Fibroblast of lung (primary cell): ENCODE measurements at regions not wholly inside any gene's neighbourhood (a gene's known extent, or its start where the extent isn't known, plus 50 kb on each side); places are given as distances from the start of the nearest gene placed in this dataset.

Experiments used
- DNase-seq, 2 donors: peaks; one replicate each; pipeline versions ENCODE4 v3.0.0 to v3.0.0-alpha.2; 2010; ENCODE audit warnings: low read depth in 2 of 2
- H2AFZ ChIP-seq: 2 replicates; pipeline ENCODE4 v1.5.1; 2012; ENCODE audit warnings: low read length, control low read depth, inconsistent platforms
- H3K27ac ChIP-seq: 2 replicates; pipeline ENCODE4 v1.5.1; 2011; ENCODE audit warnings: low read length, control low read depth; ENCODE audit not compliant: insufficient read depth
- H3K27me3 ChIP-seq: 2 replicates; pipeline ENCODE4 v1.5.1; 2011; ENCODE audit warnings: mild to moderate bottlenecking, low read length; ENCODE audit not compliant: control insufficient read depth, insufficient read depth
- H3K36me3 ChIP-seq: 2 replicates; pipeline ENCODE4 v1.5.1; 2011; ENCODE audit warnings: low read length; ENCODE audit not compliant: control insufficient read depth, insufficient read depth
- H3K4me1 ChIP-seq: 2 replicates; pipeline ENCODE4 v1.5.1; 2011; ENCODE audit warnings: low read length; ENCODE audit not compliant: control insufficient read depth, insufficient read depth; ENCODE audit errors: extremely low read depth
- H3K4me2 ChIP-seq: 2 replicates; pipeline ENCODE4 v1.5.1; 2011; ENCODE audit warnings: low read length, control low read depth; ENCODE audit not compliant: insufficient read depth; ENCODE audit errors: extremely low read depth
- H3K4me3 ChIP-seq, 4 experiments: fragments of 200-600 bp in 1 of 4; sonication (generic) in 1 of 4; replicated peaks in 1 of 4; 2 replicates each; pipeline ENCODE4 v1.5.1; 2011 to 2016; ENCODE audit warnings: low read length in 4 of 4, low read depth in 3 of 4, mild to moderate bottlenecking in 3 of 4, control low read depth in 2 of 4, inconsistent platforms in 1 of 4, mixed read lengths in 1 of 4; ENCODE audit not compliant: insufficient read depth in 1 of 4; ENCODE audit errors: control extremely low read depth in 1 of 4
- H3K79me2 ChIP-seq: 2 replicates; pipeline ENCODE4 v1.5.1; 2012; ENCODE audit warnings: mild to moderate bottlenecking, low read length, inconsistent platforms; ENCODE audit not compliant: control insufficient read depth, insufficient read depth
- H3K9ac ChIP-seq: 2 replicates; pipeline ENCODE4 v1.5.1; 2011; ENCODE audit warnings: mild to moderate bottlenecking, low read length, control low read depth; ENCODE audit not compliant: insufficient read depth
- H3K9me3 ChIP-seq: 2 replicates; pipeline ENCODE4 v1.5.1; 2012; ENCODE audit warnings: low read depth, low read length; ENCODE audit not compliant: control insufficient read depth, insufficient read depth
- H4K20me1 ChIP-seq: 2 replicates; pipeline ENCODE4 v1.5.1; 2011; ENCODE audit warnings: low read length; ENCODE audit not compliant: control insufficient read depth, insufficient read depth; ENCODE audit errors: extremely low read depth
- CTCF ChIP-seq, 2 donors: IDR thresholded peaks in 1 of 2; conservative IDR thresholded peaks in 1 of 2; 1 replicate in 1 of 2; 2 replicates in 1 of 2; pipeline ENCODE4 v1.5.1; 2011 to 2012; ENCODE audit warnings: low read length in 2 of 2, control low read depth in 1 of 2, inconsistent platforms in 1 of 2, low read depth in 1 of 2, mild to moderate bottlenecking in 1 of 2
- EZH2 ChIP-seq: IDR thresholded peaks from 2 replicates; pipeline ENCODE4 v1.5.1; 2012; ENCODE audit warnings: low read length, control low read depth, mild to moderate bottlenecking; ENCODE audit errors: missing control alignments

- H3K27me3 ChIP-seq: no peaks in the 10 kb centered on the region
- no peak for TF ChIP-seq EZH2
- TF ChIP-seq CTCF (conservative IDR thresholded peaks at IDR 0.05 in 1 of 2, IDR thresholded peaks at IDR 0.05 in 1 of 2; ENCODE audit: low read depth in 1 of 2, low read length in 2 of 2): no peak
- no peak overlapping the region for H3K4me3 ChIP-seq
- no peak overlapping the region for H2AFZ ChIP-seq
- H3K79me2 ChIP-seq: no peaks in the 10 kb centered on the region
- no peak overlapping the region for H3K4me2 ChIP-seq
- no peak overlapping the region for H3K9ac ChIP-seq
- H3K9me3 ChIP-seq: no peaks in the 10 kb centered on the region
- no peak overlapping the region for H3K27ac ChIP-seq
- no peaks in the 10 kb centered on the region for H3K4me1 ChIP-seq
- DNase-seq: no peak
- H3K36me3 ChIP-seq: no peaks in the 10 kb centered on the region
- no peaks in the 10 kb centered on the region for H4K20me1 ChIP-seq
These were observed 935.7 kb upstream of the FAM98A start for GRCh38 chr2:34534761-34535160.

- no peaks in the 10 kb centered on the region for H3K79me2 ChIP-seq
- no peak overlapping the region for H3K4me2 ChIP-seq
- H2AFZ ChIP-seq: no peak overlapping the region
- H3K9me3 ChIP-seq: no peaks in the 10 kb centered on the region
- no peak overlapping the region for H3K4me3 ChIP-seq
- no peaks in the 10 kb centered on the region for H3K27me3 ChIP-seq
- no peaks in the 10 kb centered on the region for H3K4me1 ChIP-seq
- no peak for TF ChIP-seq EZH2
- no peak for TF ChIP-seq CTCF (conservative IDR thresholded peaks at IDR 0.05 in 1 of 2, IDR thresholded peaks at IDR 0.05 in 1 of 2; ENCODE audit: low read depth in 1 of 2, low read length in 2 of 2)
- H4K20me1 ChIP-seq: no peaks in the 10 kb centered on the region
- H3K27ac ChIP-seq: no peak overlapping the region
- DNase-seq: no peak
- H3K36me3 ChIP-seq: no peaks in the 10 kb centered on the region
- no peak overlapping the region for H3K9ac ChIP-seq
These were observed 935.2 kb upstream of the FAM98A start for GRCh38 chr2:34534341-34534740.

GRCh38 chr2:34533585-34534183 is 934.6 kb upstream of the FAM98A start:
- H3K27me3 ChIP-seq: no peaks in the 10 kb centered on the region
- no peaks in the 10 kb centered on the region for H3K79me2 ChIP-seq
- H3K9me3 ChIP-seq: no peaks in the 10 kb centered on the region
- H3K4me1 ChIP-seq: no peaks in the 10 kb centered on the region
- no peak overlapping the region for H3K4me3 ChIP-seq
- no peak overlapping the region for H3K27ac ChIP-seq
- DNase-seq: no peak
- no peaks in the 10 kb centered on the region for H3K36me3 ChIP-seq
- H3K9ac ChIP-seq: no peak overlapping the region
- H4K20me1 ChIP-seq: no peaks in the 10 kb centered on the region
- no peak overlapping the region for H2AFZ ChIP-seq
- H3K4me2 ChIP-seq: no peak overlapping the region
- no peak for TF ChIP-seq EZH2
- no peak for TF ChIP-seq CTCF (conservative IDR thresholded peaks at IDR 0.05 in 1 of 2, IDR thresholded peaks at IDR 0.05 in 1 of 2; ENCODE audit: low read depth in 1 of 2, low read length in 2 of 2)
